Colonic mucosa (tissue), 4 donors: ENCODE measurements at regions not wholly inside any gene's neighbourhood (a gene's known extent, or its start where the extent isn't known, plus 50 kb on each side); places are given as distances from the start of the nearest gene placed in this dataset.

ENCODE experiments used
- DNase-seq: peaks from one replicate; pipeline ENCODE4 v3.0.0-alpha.2; 2020
- H3K27ac ChIP-seq: fragments of 200-600 bp; one replicate; pipeline ENCODE4 v1.8.0; 2021
- H3K27me3 ChIP-seq: fragments of 200-600 bp; one replicate; pipeline ENCODE4 v1.8.0; 2021
- H3K36me3 ChIP-seq: fragments of 200-600 bp; one replicate; pipeline ENCODE4 v1.8.0; 2021
- H3K4me1 ChIP-seq: fragments of 200-600 bp; one replicate; pipeline ENCODE4 v1.8.0; 2021; ENCODE audit warnings: mild to moderate bottlenecking
- H3K4me3 ChIP-seq: fragments of 200-600 bp; one replicate; pipeline ENCODE4 v1.8.0; 2021
- H3K9ac ChIP-seq, 2 donors: one replicate each; pipeline ENCODE4 v1.7.0; 2013; ENCODE audit warnings: control low read depth in 2 of 2, low read depth in 2 of 2, low read length in 2 of 2
- H3K9me3 ChIP-seq: fragments of 200-600 bp; one replicate; pipeline ENCODE4 v1.8.0; 2021
- intact Hi-C: fragments of 100-400 bp; cut with DNase I; formaldehyde crosslinking; loops from one replicate; pipeline ENCODE4 v1.14.1; 2022
- TF ChIP-seq, protein P1 (sequence below): fragments of 200-600 bp; IDR thresholded peaks from one replicate; pipeline ENCODE4 v1.8.0; 2022; ENCODE audit warnings: antibody characterized with exemption, mild to moderate bottlenecking
- donor health status: healthy.
- donor health status: DM: no; HTN: no; CAD: no.
- donor health status: DM: no; HTN: no; CAD: no.

DNA sequence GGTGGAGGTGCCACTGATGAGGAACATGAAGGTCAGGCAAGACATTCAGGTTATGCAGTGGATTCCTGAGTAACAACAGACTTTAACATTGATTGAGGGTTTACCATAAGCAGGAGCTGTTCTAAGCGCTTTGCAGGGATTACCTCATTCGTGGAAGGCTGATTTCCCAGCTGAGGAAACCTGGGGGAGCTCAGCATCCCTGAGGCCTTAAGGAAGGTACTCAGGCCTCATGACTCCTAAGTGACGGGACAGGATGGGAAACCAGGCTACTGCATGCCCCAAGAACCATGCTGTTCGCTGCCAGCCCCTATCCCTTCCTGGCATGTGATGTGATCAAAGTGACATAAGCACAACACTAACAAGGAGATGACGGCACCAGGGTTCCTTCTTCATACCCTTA lies 143.6 kb upstream of the NFE2L3 start:
- DNase-seq = no peak
- no peaks in the 10 kb centered on the region for H3K27me3 ChIP-seq
- no peaks in the 10 kb centered on the region for H3K4me1 ChIP-seq
- H3K4me3 ChIP-seq = no peak overlapping the region
- H3K36me3 ChIP-seq = no peaks in the 10 kb centered on the region
- intact Hi-C loops = no loop called here
- H3K27ac ChIP-seq = no peak overlapping the region
- no peaks in the 10 kb centered on the region for H3K9me3 ChIP-seq
- no peak overlapping the region for H3K9ac ChIP-seq
- TF ChIP-seq, protein P1, sequence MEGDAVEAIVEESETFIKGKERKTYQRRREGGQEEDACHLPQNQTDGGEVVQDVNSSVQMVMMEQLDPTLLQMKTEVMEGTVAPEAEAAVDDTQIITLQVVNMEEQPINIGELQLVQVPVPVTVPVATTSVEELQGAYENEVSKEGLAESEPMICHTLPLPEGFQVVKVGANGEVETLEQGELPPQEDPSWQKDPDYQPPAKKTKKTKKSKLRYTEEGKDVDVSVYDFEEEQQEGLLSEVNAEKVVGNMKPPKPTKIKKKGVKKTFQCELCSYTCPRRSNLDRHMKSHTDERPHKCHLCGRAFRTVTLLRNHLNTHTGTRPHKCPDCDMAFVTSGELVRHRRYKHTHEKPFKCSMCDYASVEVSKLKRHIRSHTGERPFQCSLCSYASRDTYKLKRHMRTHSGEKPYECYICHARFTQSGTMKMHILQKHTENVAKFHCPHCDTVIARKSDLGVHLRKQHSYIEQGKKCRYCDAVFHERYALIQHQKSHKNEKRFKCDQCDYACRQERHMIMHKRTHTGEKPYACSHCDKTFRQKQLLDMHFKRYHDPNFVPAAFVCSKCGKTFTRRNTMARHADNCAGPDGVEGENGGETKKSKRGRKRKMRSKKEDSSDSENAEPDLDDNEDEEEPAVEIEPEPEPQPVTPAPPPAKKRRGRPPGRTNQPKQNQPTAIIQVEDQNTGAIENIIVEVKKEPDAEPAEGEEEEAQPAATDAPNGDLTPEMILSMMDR = no peak

DNA sequence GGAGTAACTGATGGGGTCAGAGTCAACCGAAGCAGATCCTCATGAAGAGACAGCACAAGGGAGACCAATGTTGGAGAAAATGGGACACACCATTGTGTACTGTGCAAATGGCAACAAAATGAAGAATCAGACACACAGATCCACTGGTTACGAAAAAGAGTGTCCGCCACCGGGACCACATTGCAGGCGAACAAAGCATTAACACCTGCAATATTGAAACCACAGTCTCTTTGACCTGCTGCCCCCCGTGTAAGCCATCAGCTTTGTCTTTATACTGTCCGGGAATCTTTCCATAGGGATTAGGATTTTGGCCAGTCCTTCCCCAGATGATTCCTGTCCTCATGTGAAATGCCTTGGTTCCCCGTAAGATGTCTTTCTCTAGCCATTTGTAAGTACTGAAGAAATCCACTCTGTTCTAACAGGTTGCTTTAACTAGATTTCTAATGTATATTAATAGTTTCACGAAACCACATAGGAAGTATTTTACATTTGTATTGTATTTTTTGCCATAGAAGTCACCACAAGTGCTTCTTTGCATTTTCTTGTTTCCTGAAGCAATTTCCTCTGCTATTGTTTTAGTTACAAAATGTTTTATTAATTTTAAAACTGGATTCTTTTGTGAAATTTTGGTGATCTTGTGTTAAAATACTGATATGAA lies 140.8 kb upstream of the NFE2L3 start:
- DNase-seq = no peak
- no peaks in the 10 kb centered on the region for H3K4me1 ChIP-seq
- H3K4me3 ChIP-seq = no peak overlapping the region
- intact Hi-C loops = no loop called here
- no peaks in the 10 kb centered on the region for H3K9me3 ChIP-seq
- TF ChIP-seq, protein P1 = no peak
- H3K27ac ChIP-seq = no peak overlapping the region
- H3K9ac ChIP-seq = no peak overlapping the region
- H3K36me3 ChIP-seq = no peaks in the 10 kb centered on the region
- no peaks in the 10 kb centered on the region for H3K27me3 ChIP-seq

DNA sequence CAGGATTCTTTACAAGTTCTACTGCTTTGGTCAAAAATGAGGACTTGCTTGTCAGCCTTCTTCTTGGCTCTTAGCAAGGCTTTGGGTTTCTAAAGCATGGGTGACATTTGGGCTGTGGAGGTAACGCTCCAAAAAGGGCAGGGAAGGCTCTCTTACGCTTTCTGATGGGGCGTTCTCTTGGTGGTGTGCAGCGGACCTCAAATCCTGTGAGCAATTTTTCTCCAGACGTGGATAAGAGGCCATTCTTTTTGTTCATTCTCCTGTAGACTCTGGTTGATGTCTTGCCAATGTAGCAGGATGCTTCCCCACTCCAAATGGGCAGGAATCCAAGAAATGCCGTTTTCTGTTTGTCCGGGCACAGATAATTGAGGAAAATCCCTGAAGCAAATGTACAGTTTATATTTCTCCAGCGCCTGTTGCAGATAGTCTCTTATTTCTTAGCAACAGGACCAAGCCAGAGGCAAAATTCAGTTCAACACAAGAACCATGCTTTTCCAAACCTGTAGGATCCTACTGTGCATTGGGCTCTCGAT lies 138.4 kb upstream of the NFE2L3 start:
- Histone ChIP-seq H3K36me3 (no peaks in the 10 kb centered on the region), H3K4me3 (no peak overlapping the region), H3K9ac (no peak overlapping the region), H3K27me3 (no peaks in the 10 kb centered on the region), H3K4me1 (no peaks in the 10 kb centered on the region), H3K27ac (no peak overlapping the region), H3K9me3 (no peaks in the 10 kb centered on the region)
- no peak for DNase-seq
- intact Hi-C loops = no loop called here
- TF ChIP-seq, protein P1 = no peak

DNA sequence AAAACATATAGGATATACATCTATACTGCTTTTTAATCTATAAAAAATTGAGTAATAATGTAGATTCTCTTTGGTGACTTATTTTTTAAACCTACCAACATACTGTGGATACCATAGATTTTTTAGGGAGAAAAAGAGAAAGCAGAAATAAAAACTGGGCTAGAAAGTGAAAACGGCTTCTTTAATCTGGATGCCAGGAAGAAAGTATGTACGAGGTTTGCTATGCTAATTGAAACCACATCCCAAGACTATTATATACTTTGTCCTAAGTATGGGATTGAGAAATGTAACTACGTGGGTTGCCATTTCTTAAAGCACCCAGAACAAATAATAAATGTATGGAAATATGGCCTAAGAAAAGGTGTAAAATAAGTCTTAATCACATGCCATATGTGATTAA lies 129.0 kb upstream of the NFE2L3 start:
- no peak overlapping the region for H3K27ac ChIP-seq
- H3K36me3 ChIP-seq = no peaks in the 10 kb centered on the region
- TF ChIP-seq, protein P1 = no peak
- intact Hi-C loops = no loop called here
- no peaks in the 10 kb centered on the region for H3K27me3 ChIP-seq
- DNase-seq = no peak
- H3K4me3 ChIP-seq = no peak overlapping the region
- H3K4me1 ChIP-seq = no peaks in the 10 kb centered on the region
- H3K9me3 ChIP-seq = no peaks in the 10 kb centered on the region
- no peak overlapping the region for H3K9ac ChIP-seq

DNA sequence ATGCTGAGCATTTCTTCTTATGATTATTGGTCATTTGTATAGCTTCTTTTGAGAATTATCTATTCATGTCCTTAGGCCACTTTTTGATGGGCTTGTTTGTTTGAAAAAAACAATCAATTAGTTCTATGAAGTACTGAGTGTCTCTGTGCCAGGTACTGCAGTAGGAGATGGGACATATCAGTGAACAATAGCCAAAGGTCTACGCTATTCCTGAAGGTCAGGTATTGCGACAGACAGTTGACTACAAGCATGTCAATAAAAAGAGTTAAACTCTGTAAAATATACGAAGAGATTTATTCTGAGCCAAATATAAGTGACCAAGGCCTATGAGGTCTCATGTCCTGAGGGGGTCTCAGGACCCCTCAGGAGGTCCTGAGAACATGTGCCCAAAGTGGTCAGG lies 122.1 kb upstream of the NFE2L3 start:
- H3K27ac ChIP-seq = no peak overlapping the region
- TF ChIP-seq, protein P1 = no peak
- DNase-seq = no peak

More for the DNA sequence above, 122.1 kb upstream of the NFE2L3 start:
- Histone ChIP-seq H3K9ac (no peak overlapping the region), H3K27me3 (no peaks in the 10 kb centered on the region), H3K9me3 (no peaks in the 10 kb centered on the region), H3K4me1 (no peaks in the 10 kb centered on the region), H3K36me3 (no peaks in the 10 kb centered on the region), H3K4me3 (no peak overlapping the region)
- intact Hi-C loops = no loop called here
